ENCODE measurements at regions not wholly inside any gene's neighbourhood (a gene's known extent, or its start where the extent isn't known, plus 50 kb on each side); places are given as distances from the start of the nearest gene placed in this dataset.

- Mint-ChIP-seq H3K4me1 (peaks cover 20% of the 10 kb centered on the region), H3K27ac (no peak overlapping the region), H3K36me3 (ENCODE audit: low read depth) (peaks cover 17% of the 10 kb centered on the region), H3K9me3 (peaks cover 19% of the 10 kb centered on the region), H3K27me3 (ENCODE audit: insufficient read depth, low read depth, poor library complexity) (peaks cover 2% of the 10 kb centered on the region), H3K4me3 (no peak overlapping the region)
- Histone ChIP-seq H4K20me1 (replicated peaks; ENCODE audit: insufficient read depth) (no peaks in the 10 kb centered on the region), H3K36me3 (ENCODE audit: insufficient read depth) (no peaks in the 10 kb centered on the region), H3K27ac (ENCODE audit: low read depth) (no peak overlapping the region), H3K4me3 (no peak overlapping the region), H2AFZ (no peak overlapping the region), H3K9me2 (ENCODE audit: insufficient read depth) (peaks cover 8% of the 10 kb centered on the region), H3K27me3 (ENCODE audit: insufficient read depth) (no peaks in the 10 kb centered on the region), H3K79me2 (replicated peaks; ENCODE audit: insufficient read depth) (no peaks in the 10 kb centered on the region), H3F3A (replicated peaks; ENCODE audit: low read depth) (no peaks in the 10 kb centered on the region), H3K4me2 (no peak overlapping the region), H3K4me1 (ENCODE audit: insufficient read depth) (peaks cover 4% of the 10 kb centered on the region)
- DNase-seq (ENCODE audit: low spot score) (no peak), ATAC-seq (no peak)
- TF ChIP-seq NANOG (IDR thresholded peaks at IDR 0.05; ENCODE audit: borderline replicate concordance): no peak
- no peak for TF ChIP-seq STAT1 (IDR thresholded peaks at IDR 0.05; ENCODE audit: unreplicated experiment)
- TF ChIP-seq JUNB (IDR thresholded peaks at IDR 0.05; ENCODE audit: unreplicated experiment): no peak
These were observed 98.8 kb upstream of the PFKP start for GRCh38 chr10:2968401-2969058.

- Histone ChIP-seq H3K9me2 (ENCODE audit: insufficient read depth) (peaks cover 20% of the 10 kb centered on the region), H3K79me2 (replicated peaks; ENCODE audit: insufficient read depth) (no peaks in the 10 kb centered on the region), H3K4me3 (no peak overlapping the region), H3K36me3 (ENCODE audit: insufficient read depth) (no peaks in the 10 kb centered on the region), H3K4me2 (no peak overlapping the region), H3K27me3 (ENCODE audit: insufficient read depth) (no peaks in the 10 kb centered on the region), H3F3A (replicated peaks; ENCODE audit: low read depth) (no peaks in the 10 kb centered on the region), H2AFZ (no peak overlapping the region), H3K27ac (ENCODE audit: low read depth) (no peak overlapping the region), H3K4me1 (ENCODE audit: insufficient read depth) (peaks cover 10% of the 10 kb centered on the region), H4K20me1 (replicated peaks; ENCODE audit: insufficient read depth) (no peaks in the 10 kb centered on the region)
- H3K36me3 Mint-ChIP-seq (ENCODE audit: low read depth): peaks cover 40% of the 10 kb centered on the region
- DNase-seq (ENCODE audit: low spot score): no peak
- no peak overlapping the region for H3K27ac Mint-ChIP-seq
- H3K4me1 Mint-ChIP-seq: peaks cover 21% of the 10 kb centered on the region
- H3K9me3 Mint-ChIP-seq: peaks cover 42% of the 10 kb centered on the region
- H3K4me3 Mint-ChIP-seq: no peak overlapping the region
- ATAC-seq: no peak
- H3K27me3 Mint-ChIP-seq (ENCODE audit: insufficient read depth, low read depth, poor library complexity): peaks cover 7% of the 10 kb centered on the region
- TF ChIP-seq, protein P1, sequence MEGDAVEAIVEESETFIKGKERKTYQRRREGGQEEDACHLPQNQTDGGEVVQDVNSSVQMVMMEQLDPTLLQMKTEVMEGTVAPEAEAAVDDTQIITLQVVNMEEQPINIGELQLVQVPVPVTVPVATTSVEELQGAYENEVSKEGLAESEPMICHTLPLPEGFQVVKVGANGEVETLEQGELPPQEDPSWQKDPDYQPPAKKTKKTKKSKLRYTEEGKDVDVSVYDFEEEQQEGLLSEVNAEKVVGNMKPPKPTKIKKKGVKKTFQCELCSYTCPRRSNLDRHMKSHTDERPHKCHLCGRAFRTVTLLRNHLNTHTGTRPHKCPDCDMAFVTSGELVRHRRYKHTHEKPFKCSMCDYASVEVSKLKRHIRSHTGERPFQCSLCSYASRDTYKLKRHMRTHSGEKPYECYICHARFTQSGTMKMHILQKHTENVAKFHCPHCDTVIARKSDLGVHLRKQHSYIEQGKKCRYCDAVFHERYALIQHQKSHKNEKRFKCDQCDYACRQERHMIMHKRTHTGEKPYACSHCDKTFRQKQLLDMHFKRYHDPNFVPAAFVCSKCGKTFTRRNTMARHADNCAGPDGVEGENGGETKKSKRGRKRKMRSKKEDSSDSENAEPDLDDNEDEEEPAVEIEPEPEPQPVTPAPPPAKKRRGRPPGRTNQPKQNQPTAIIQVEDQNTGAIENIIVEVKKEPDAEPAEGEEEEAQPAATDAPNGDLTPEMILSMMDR (conservative IDR thresholded peaks at IDR 0.05; ENCODE audit: low read depth in 2 of 2): no peak
- TF ChIP-seq, protein P2, sequence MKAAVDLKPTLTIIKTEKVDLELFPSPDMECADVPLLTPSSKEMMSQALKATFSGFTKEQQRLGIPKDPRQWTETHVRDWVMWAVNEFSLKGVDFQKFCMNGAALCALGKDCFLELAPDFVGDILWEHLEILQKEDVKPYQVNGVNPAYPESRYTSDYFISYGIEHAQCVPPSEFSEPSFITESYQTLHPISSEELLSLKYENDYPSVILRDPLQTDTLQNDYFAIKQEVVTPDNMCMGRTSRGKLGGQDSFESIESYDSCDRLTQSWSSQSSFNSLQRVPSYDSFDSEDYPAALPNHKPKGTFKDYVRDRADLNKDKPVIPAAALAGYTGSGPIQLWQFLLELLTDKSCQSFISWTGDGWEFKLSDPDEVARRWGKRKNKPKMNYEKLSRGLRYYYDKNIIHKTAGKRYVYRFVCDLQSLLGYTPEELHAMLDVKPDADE (IDR thresholded peaks at IDR 0.05): no peak
- TF ChIP-seq EZH2phosphoT487 (IDR thresholded peaks at IDR 0.05; ENCODE audit: unreplicated experiment): no peak
- no peak for TF ChIP-seq POLR2AphosphoS5 (IDR thresholded peaks at IDR 0.05; ENCODE audit: low read depth)
- no peak for TF ChIP-seq NANOG (IDR thresholded peaks at IDR 0.05; ENCODE audit: borderline replicate concordance)
- no peak for TF ChIP-seq JUNB (IDR thresholded peaks at IDR 0.05; ENCODE audit: unreplicated experiment)
- TF ChIP-seq, protein P3, sequence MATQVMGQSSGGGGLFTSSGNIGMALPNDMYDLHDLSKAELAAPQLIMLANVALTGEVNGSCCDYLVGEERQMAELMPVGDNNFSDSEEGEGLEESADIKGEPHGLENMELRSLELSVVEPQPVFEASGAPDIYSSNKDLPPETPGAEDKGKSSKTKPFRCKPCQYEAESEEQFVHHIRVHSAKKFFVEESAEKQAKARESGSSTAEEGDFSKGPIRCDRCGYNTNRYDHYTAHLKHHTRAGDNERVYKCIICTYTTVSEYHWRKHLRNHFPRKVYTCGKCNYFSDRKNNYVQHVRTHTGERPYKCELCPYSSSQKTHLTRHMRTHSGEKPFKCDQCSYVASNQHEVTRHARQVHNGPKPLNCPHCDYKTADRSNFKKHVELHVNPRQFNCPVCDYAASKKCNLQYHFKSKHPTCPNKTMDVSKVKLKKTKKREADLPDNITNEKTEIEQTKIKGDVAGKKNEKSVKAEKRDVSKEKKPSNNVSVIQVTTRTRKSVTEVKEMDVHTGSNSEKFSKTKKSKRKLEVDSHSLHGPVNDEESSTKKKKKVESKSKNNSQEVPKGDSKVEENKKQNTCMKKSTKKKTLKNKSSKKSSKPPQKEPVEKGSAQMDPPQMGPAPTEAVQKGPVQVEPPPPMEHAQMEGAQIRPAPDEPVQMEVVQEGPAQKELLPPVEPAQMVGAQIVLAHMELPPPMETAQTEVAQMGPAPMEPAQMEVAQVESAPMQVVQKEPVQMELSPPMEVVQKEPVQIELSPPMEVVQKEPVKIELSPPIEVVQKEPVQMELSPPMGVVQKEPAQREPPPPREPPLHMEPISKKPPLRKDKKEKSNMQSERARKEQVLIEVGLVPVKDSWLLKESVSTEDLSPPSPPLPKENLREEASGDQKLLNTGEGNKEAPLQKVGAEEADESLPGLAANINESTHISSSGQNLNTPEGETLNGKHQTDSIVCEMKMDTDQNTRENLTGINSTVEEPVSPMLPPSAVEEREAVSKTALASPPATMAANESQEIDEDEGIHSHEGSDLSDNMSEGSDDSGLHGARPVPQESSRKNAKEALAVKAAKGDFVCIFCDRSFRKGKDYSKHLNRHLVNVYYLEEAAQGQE (IDR thresholded peaks at IDR 0.05; ENCODE audit: unreplicated experiment): no peak
- TF ChIP-seq ZNF331 (CRISPR knock-in tag; IDR thresholded peaks at IDR 0.05; ENCODE audit: low read depth): no peak
- no peak for TF ChIP-seq CREB1 (CRISPR knock-in tag; IDR thresholded peaks at IDR 0.05; ENCODE audit: low read depth)
- no peak for TF ChIP-seq EZH2 (IDR thresholded peaks at IDR 0.05; ENCODE audit: low read depth, unreplicated experiment)
- no peak for TF ChIP-seq STAT1 (IDR thresholded peaks at IDR 0.05; ENCODE audit: unreplicated experiment)
These were observed 101.2 kb upstream of the PFKP start for GRCh38 chr10:2966134-2966533.
